WTC11 (cell line): ENCODE measurements at regions not wholly inside any gene's neighbourhood (a gene's known extent, or its start where the extent isn't known, plus 50 kb on each side); places are given as distances from the start of the nearest gene placed in this dataset.

Experiments
- CBFB ChIP-seq: sonication (generic); formaldehyde crosslinking; IDR thresholded peaks from 2 replicates; pipeline ENCODE4 v1.8.1; 2022; ENCODE audit warnings: mild to moderate bottlenecking, low read depth, missing genetic modification reagents
- ZNF138 ChIP-seq: sonication (generic); formaldehyde crosslinking; conservative IDR thresholded peaks from 2 replicates; pipeline ENCODE4 v1.8.1; 2022; ENCODE audit warnings: mild to moderate bottlenecking, moderate library complexity, missing genetic modification reagents

DNA sequence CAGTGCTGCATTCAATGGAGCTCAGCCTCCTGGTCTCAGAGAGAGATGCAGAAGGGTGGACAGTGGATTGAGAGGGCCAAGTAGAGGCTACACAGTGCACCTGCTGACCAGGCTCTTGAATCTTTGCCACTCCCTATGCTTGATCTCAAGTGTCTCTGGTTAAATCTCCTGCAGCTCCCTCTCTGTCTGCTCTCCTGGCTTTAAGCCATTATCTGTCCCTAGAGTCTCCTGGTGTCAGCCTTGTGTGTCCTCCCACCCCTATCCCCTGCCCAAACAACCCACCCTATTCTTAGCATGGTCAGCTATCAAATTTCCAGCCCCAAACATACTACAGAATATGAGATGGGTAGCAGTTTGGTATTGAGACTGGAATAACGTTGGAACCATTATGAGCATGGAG lies 479.3 kb upstream of the CELF2 start:
- TF ChIP-seq ZNF138 (CRISPR knock-in tag) = no peak
- TF ChIP-seq CBFB = no peak
